IMR-90 (cell line): ENCODE measurements at regions not wholly inside any gene's neighbourhood (a gene's known extent, or its start where the extent isn't known, plus 50 kb on each side); places are given as distances from the start of the nearest gene placed in this dataset.

Experiments
- ATAC-seq: fragments of 200-7000 bp; cut with Tn5 transposase; 2 replicates; pipeline ENCODE4 v1.9.1; 2020; ENCODE audit warnings: low read depth, mild to moderate bottlenecking, moderate library complexity
- BruUV-seq: library from RNA; stranded (reverse); fragments of 400-500 nt; replicated peaks from 2 replicates; lab custom pipeline; 2021; lab: Mats Ljungman, UMichigan
- CTCF ChIA-PET: fragments of 300-600 bp; formaldehyde crosslinking; extraction: SDS; loops from one replicate; lab custom pipeline; 2021; ENCODE audit warnings: antibody characterized with exemption; lab: Yijun Ruan, JAX
- POLR2A ChIA-PET: fragments of 300-600 bp; sonication (Branson Sonifier 250); formaldehyde crosslinking; loops from one replicate; lab custom pipeline; 2022; ENCODE audit warnings: antibody characterized with exemption; ENCODE audit not compliant: unreplicated experiment; lab: Charles Lee
- DNase-seq: peaks from one replicate; pipeline ENCODE4 v3.0.0; 2013
- H2AFZ ChIP-seq: replicated peaks from 2 replicates; pipeline ENCODE3; 2013; ENCODE audit warnings: low read length, mild to moderate bottlenecking; ENCODE audit not compliant: poor library complexity
- H2AK5ac ChIP-seq: 2 replicates; pipeline ENCODE4 v1.6.1; 2013; ENCODE audit warnings: low read depth, low read length, inconsistent platforms
- H2AK9ac ChIP-seq: replicated peaks from 2 replicates; pipeline ENCODE3; 2013; ENCODE audit warnings: mild to moderate bottlenecking, low read depth, low read length, moderate library complexity; ENCODE audit not compliant: poor library complexity
- H2BK120ac ChIP-seq: 2 replicates; pipeline ENCODE4 v1.6.1; 2013; ENCODE audit warnings: low read depth, low read length, inconsistent platforms
- H2BK15ac ChIP-seq: 3 replicates; pipeline ENCODE4 v1.6.1; 2013; ENCODE audit warnings: low read depth, low read length, inconsistent platforms
- H2BK20ac ChIP-seq: 2 replicates; pipeline ENCODE4 v1.6.1; 2013; ENCODE audit warnings: low read depth, mild to moderate bottlenecking, inconsistent platforms, low read length, moderate library complexity
- H2BK5ac ChIP-seq: 2 replicates; pipeline ENCODE4 v1.6.1; 2013; ENCODE audit warnings: mild to moderate bottlenecking, low read depth, low read length, inconsistent platforms; ENCODE audit not compliant: poor library complexity, severe bottlenecking
- H3K14ac ChIP-seq: replicated peaks from 2 replicates; pipeline ENCODE4 v1.6.1; 2013; ENCODE audit warnings: low read depth, low read length, inconsistent platforms
- H3K18ac ChIP-seq: 2 replicates; pipeline ENCODE4 v1.6.1; 2013; ENCODE audit warnings: low read depth, low read length, control low read depth
- H3K23ac ChIP-seq: 2 replicates; pipeline ENCODE4 v1.6.1; 2013; ENCODE audit warnings: low read depth, low read length, inconsistent platforms
- H3K27ac ChIP-seq: 2 replicates; pipeline ENCODE4 v1.5.1; 2013; ENCODE audit warnings: mild to moderate bottlenecking, control low read depth, low read length; ENCODE audit not compliant: insufficient read depth
- H3K27me3 ChIP-seq: 2 replicates; pipeline ENCODE4 v1.6.1; 2013; ENCODE audit warnings: low read length; ENCODE audit not compliant: control insufficient read depth, insufficient read depth
- H3K36me3 ChIP-seq: 2 replicates; pipeline ENCODE4 v1.6.1; 2013; ENCODE audit warnings: low read length, mixed read lengths; ENCODE audit not compliant: control insufficient read depth, insufficient read depth
- H3K4ac ChIP-seq: 2 replicates; pipeline ENCODE4 v1.6.1; 2013; ENCODE audit warnings: low read depth, low read length, inconsistent platforms
- H3K4me1 ChIP-seq: 2 replicates; pipeline ENCODE4 v1.6.1; 2013; ENCODE audit warnings: low read length, mixed read lengths; ENCODE audit not compliant: control insufficient read depth, insufficient read depth
- H3K4me2 ChIP-seq: 2 replicates; pipeline ENCODE4 v1.6.1; 2013; ENCODE audit warnings: low read depth, mild to moderate bottlenecking, control low read depth, low read length, moderate library complexity
- H3K4me3 ChIP-seq: 2 replicates; pipeline ENCODE4 v1.5.1; 2013; ENCODE audit warnings: low read depth, mild to moderate bottlenecking, control low read depth, low read length, moderate library complexity; ENCODE audit not compliant: insufficient read depth
- H3K56ac ChIP-seq: 2 replicates; pipeline ENCODE4 v1.6.1; 2013; ENCODE audit warnings: low read length, inconsistent platforms; ENCODE audit not compliant: insufficient read depth; ENCODE audit errors: extremely low read depth
- H3K79me1 ChIP-seq, 2 experiments: 2 replicates each; pipeline ENCODE4 v1.6.1; 2013; ENCODE audit warnings: low read length in 2 of 2, inconsistent platforms in 1 of 2, low read depth in 1 of 2
- H3K9ac ChIP-seq: 2 replicates; pipeline ENCODE4 v1.6.1; 2013; ENCODE audit warnings: low read depth, low read length, control low read depth
- H3K9me1 ChIP-seq: 2 replicates; pipeline ENCODE4 v1.6.1; 2013; ENCODE audit warnings: low read length, inconsistent platforms; ENCODE audit not compliant: insufficient read depth
- H3K9me3 ChIP-seq: 2 replicates; pipeline ENCODE4 v1.6.1; 2013; ENCODE audit warnings: low read length; ENCODE audit not compliant: control insufficient read depth, insufficient read depth
- H4K20me1 ChIP-seq: 2 replicates; pipeline ENCODE4 v1.6.1; 2013; ENCODE audit warnings: low read length, inconsistent platforms; ENCODE audit not compliant: insufficient read depth
- H4K5ac ChIP-seq: 2 replicates; pipeline ENCODE4 v1.6.1; 2013; ENCODE audit warnings: mild to moderate bottlenecking, low read depth, low read length, control low read depth
- H4K8ac ChIP-seq, 2 experiments: 2 replicates each; pipeline ENCODE4 v1.6.1; 2013; ENCODE audit warnings: low read depth in 2 of 2, low read length in 2 of 2, control low read depth in 1 of 2, inconsistent platforms in 1 of 2
- H4K91ac ChIP-seq: 2 replicates; pipeline ENCODE4 v1.6.1; 2013; ENCODE audit warnings: low read depth, low read length, inconsistent platforms; ENCODE audit not compliant: insufficient read depth
- MAFK ChIP-seq: IDR thresholded peaks from 2 replicates; pipeline ENCODE4 v1.6.1; 2012; ENCODE audit warnings: low read depth, low read length, improper control_type of control experiment
- RFX5 ChIP-seq: IDR thresholded peaks from 2 replicates; pipeline ENCODE4 v1.8.0; 2012; ENCODE audit warnings: low read depth, mild to moderate bottlenecking, low read length, moderate library complexity
- WGBS, 2 experiments: methylation state at CpG; one replicate each; pipeline versions ENCODE4 v1.1.5 to v1.1.7; 2013; ENCODE audit warnings: missing lambda C conversion rate in 2 of 2; ENCODE audit not compliant: insufficient read length in 1 of 2; ENCODE audit errors: extremely low coverage in 2 of 2; 5-methylcytosine and 5-hydroxymethylcytosine counted together
- dilution Hi-C: fragments of 300-500 bp; cut with HindIII; formaldehyde crosslinking; loops from one replicate; pipeline ENCODE4 v1.14.3; 2018; ENCODE audit warnings: low sequenced_read_pairs; ENCODE audit not compliant: unreplicated experiment
- in situ Hi-C: fragments of 300-500 bp; cut with MboI; formaldehyde crosslinking; loops from 3 replicates; pipeline ENCODE4 v1.14.3; 2019; ENCODE audit warnings: low sequenced_read_pairs, inconsistent platforms, mixed read lengths
- intact Hi-C: fragments of 100-400 bp; cut with micrococcal nuclease; formaldehyde crosslinking; loops from 2 replicates; pipeline ENCODE4 v1.10.0; 2022

- H3K9me3 ChIP-seq = no peaks in the 10 kb centered on the region
- CTCF ChIA-PET = no interaction called here
- H3K23ac ChIP-seq = no peak overlapping the region
- no peak overlapping the region for H2BK15ac ChIP-seq
- no peak overlapping the region for H2AK9ac ChIP-seq
- H3K36me3 ChIP-seq = no peaks in the 10 kb centered on the region
- no peak overlapping the region for H4K5ac ChIP-seq
- H3K14ac ChIP-seq = no peak overlapping the region
- BruUV-seq = no TSS peak
- no peaks in the 10 kb centered on the region for H3K27me3 ChIP-seq
- H2AFZ ChIP-seq = no peak overlapping the region
- H3K9ac ChIP-seq = no peak overlapping the region
- no peaks in the 10 kb centered on the region for H3K79me1 ChIP-seq
- H3K9me1 ChIP-seq = no peaks in the 10 kb centered on the region
- no peak overlapping the region for H3K18ac ChIP-seq
- ATAC-seq = no peak
- no peak overlapping the region for H3K4me3 ChIP-seq
- no peak overlapping the region for H3K4me2 ChIP-seq
- H3K4me1 ChIP-seq = no peaks in the 10 kb centered on the region
- H4K20me1 ChIP-seq = no peaks in the 10 kb centered on the region
- H4K8ac ChIP-seq = no peak overlapping the region
- in situ Hi-C loops (no loop called here), dilution Hi-C loops (no loop called here), intact Hi-C loops (no loop called here)
- no peak for DNase-seq
- H2AK5ac ChIP-seq = no peak overlapping the region
- no peak overlapping the region for H3K27ac ChIP-seq
- H3K4ac ChIP-seq = no peak overlapping the region
- H3K56ac ChIP-seq = no peak overlapping the region
- H2BK20ac ChIP-seq = no peak overlapping the region
- no peak overlapping the region for H2BK5ac ChIP-seq
- POLR2A ChIA-PET = no interaction called here
- no CpG with 5 or more reads among the region's 3 CpGs for WGBS, 2 experiments
- TF ChIP-seq MAFK (peak; percentile 34; the same call in 1 of the 2 replicates), RFX5 (no peak)
- H2BK120ac ChIP-seq = no peak overlapping the region
- H4K91ac ChIP-seq = no peak overlapping the region
Measured at GRCh38 chr6:84361372-84362192, 134.1 kb upstream of the CEP162 start.
